ENCODE measurements at regions not wholly inside any gene's neighbourhood (a gene's known extent, or its start where the extent isn't known, plus 50 kb on each side); places are given as distances from the start of the nearest gene placed in this dataset.

- no peak for TF ChIP-seq CTCF (IDR thresholded peaks at IDR 0.05)
- no peak for ATAC-seq (ENCODE audit: low FRiP score)
Measured at GRCh38 chr11:131235328-131236298, 134.8 kb upstream of the NTM start.

GRCh38 chr11:131240421-131240820 lies 130.0 kb upstream of the NTM start:
- no peak for TF ChIP-seq CTCF (IDR thresholded peaks at IDR 0.05)
- DNase-seq (ENCODE audit: low spot score) (no peak), ATAC-seq (ENCODE audit: low FRiP score) (no peak)

More at GRCh38 chr11:131235328-131236298, 134.8 kb upstream of the NTM start:
- DNase-seq (ENCODE audit: low spot score) = no peak

- ATAC-seq (ENCODE audit: low FRiP score) (no peak), DNase-seq (ENCODE audit: low spot score) (no peak)
- TF ChIP-seq CTCF (IDR thresholded peaks at IDR 0.05) = no peak
Measured at GRCh38 chr11:131242476-131243000, 127.9 kb upstream of the NTM start.

GRCh38 chr11:131246156-131246555 lies 124.3 kb upstream of the NTM start:
- DNase-seq (ENCODE audit: low spot score) (no peak), ATAC-seq (ENCODE audit: low FRiP score) (no peak)
- TF ChIP-seq CTCF (IDR thresholded peaks at IDR 0.05) = no peak

- no peak for TF ChIP-seq CTCF (IDR thresholded peaks at IDR 0.05)
- ATAC-seq (ENCODE audit: low FRiP score) (no peak), DNase-seq (ENCODE audit: low spot score) (no peak)
Measured at GRCh38 chr11:131246663-131247062, 123.8 kb upstream of the NTM start.

- TF ChIP-seq CTCF (IDR thresholded peaks at IDR 0.05) = no peak
- DNase-seq (ENCODE audit: low spot score) (peak; percentile 58), ATAC-seq (ENCODE audit: low FRiP score) (peak; percentile 93)
Measured at GRCh38 chr11:131248588-131248987, 121.8 kb upstream of the NTM start.

All from omental fat pad (tissue), 3 donors.